ENCODE measurements at regions not wholly inside any gene's neighbourhood (a gene's known extent, or its start where the extent isn't known, plus 50 kb on each side); places are given as distances from the start of the nearest gene placed in this dataset.

DNA sequence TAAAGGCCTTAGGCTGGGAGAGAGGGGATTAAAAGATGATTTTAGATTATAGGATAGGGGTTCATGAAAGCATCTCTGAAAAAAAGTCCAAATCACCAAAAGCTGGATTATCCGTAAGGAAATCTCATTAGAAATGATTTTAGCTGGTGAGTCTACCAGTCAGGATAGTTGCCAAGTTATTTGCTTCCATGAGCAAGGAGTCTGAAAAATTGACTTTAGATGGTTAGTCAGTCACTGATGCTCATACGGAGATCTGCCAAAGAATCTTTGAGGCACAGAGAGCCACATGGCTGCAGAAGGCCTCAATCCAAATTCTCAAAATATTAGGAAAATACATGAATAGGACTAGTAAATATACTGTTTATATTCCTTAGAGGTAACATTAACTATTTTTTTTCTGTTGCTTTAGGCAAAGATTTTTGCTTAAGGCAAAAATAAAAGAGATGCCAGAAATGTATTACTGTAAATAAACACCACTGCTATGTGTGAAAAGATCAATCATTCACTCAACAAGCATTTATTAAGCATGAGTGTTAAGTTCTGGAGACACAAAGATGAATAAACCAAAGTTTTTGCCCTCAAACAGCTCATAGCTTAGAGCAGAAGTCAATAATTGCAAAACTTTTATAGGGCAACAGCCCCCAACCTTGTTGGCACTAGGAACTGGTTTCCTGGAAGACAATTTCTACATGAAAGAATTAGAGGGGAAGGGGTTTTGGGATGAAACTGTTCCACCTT, 105.2 kb downstream of the BBS10 start:
- TF ChIP-seq POLR2A (IDR thresholded peaks at IDR 0.05) (no peak), EP300 (IDR thresholded peaks at IDR 0.05) (no peak), POLR2AphosphoS5 (IDR thresholded peaks at IDR 0.05) (no peak)
- TF ChIP-seq, protein P1, sequence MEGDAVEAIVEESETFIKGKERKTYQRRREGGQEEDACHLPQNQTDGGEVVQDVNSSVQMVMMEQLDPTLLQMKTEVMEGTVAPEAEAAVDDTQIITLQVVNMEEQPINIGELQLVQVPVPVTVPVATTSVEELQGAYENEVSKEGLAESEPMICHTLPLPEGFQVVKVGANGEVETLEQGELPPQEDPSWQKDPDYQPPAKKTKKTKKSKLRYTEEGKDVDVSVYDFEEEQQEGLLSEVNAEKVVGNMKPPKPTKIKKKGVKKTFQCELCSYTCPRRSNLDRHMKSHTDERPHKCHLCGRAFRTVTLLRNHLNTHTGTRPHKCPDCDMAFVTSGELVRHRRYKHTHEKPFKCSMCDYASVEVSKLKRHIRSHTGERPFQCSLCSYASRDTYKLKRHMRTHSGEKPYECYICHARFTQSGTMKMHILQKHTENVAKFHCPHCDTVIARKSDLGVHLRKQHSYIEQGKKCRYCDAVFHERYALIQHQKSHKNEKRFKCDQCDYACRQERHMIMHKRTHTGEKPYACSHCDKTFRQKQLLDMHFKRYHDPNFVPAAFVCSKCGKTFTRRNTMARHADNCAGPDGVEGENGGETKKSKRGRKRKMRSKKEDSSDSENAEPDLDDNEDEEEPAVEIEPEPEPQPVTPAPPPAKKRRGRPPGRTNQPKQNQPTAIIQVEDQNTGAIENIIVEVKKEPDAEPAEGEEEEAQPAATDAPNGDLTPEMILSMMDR (IDR thresholded peaks at IDR 0.05) = no peak
- H3K4me3 ChIP-seq = no peak overlapping the region
- H3K27me3 ChIP-seq = no peaks in the 10 kb centered on the region
- no peaks in the 10 kb centered on the region for H3K9me3 ChIP-seq
- WGBS, 2 donors = 86 to 89% methylated on average over 2 of the region's 2 CpGs
- H3K36me3 ChIP-seq = no peaks in the 10 kb centered on the region
- DNase-seq (no peak), ATAC-seq (ENCODE audit: low FRiP score in 2 of 2) (no peak)
- H3K4me1 ChIP-seq = no peaks in the 10 kb centered on the region
- no peak overlapping the region for H3K27ac ChIP-seq

DNA sequence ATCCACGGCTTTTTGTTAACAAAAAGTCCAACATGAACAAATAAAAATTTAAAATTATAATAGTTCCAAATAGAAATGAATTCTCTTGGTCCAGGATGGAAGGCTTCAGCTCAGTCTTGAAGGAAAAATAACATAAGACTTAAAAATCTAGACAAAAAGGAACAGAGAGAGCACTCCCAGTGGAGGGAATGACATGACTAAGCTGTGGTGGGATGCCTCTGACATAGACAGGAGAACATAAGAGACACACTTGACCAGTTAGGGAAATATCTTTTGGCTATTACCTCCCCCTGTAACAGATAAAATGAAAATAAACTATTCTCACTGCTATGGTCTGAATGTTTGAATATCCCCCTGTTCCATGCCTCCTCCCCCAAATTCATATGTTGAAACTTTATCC, 106.8 kb downstream of the BBS10 start:
- Histone ChIP-seq H3K4me3 (no peak overlapping the region), H3K27ac (no peak overlapping the region), H3K9me3 (no peaks in the 10 kb centered on the region), H3K4me1 (no peaks in the 10 kb centered on the region), H3K36me3 (no peaks in the 10 kb centered on the region), H3K27me3 (no peaks in the 10 kb centered on the region)
- no peak for TF ChIP-seq EP300 (IDR thresholded peaks at IDR 0.05)
- TF ChIP-seq POLR2AphosphoS5 (IDR thresholded peaks at IDR 0.05) = no peak
- ATAC-seq (ENCODE audit: low FRiP score in 2 of 2) (no peak), DNase-seq (no peak)
- 88 to 93% methylated on average over 1 of the region's 1 CpG for WGBS, 2 donors

DNA sequence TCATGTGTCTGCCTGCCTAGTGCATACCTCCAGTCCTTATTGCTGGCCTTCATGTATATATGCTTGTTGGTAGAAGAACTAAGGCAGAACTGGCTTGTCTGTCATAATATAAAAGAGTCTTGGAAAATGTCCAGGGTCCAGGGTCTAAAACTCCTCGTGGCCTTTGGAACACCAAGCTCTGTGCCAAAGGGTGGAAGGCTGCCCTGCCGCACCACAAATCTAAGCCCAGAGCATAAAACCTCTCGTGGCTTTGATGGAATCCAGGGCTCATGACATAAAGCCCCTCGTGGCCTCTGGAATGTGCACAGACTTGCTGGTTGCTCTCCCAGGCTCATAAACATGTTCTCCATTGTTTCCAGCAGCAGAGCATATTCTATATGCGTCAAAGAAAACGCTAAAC, 107.9 kb downstream of the BBS10 start:
- Histone ChIP-seq H3K27ac (no peak overlapping the region), H3K4me1 (no peaks in the 10 kb centered on the region), H3K27me3 (no peaks in the 10 kb centered on the region), H3K4me3 (no peak overlapping the region), H3K9me3 (no peaks in the 10 kb centered on the region), H3K36me3 (no peaks in the 10 kb centered on the region)
- TF ChIP-seq POLR2AphosphoS5 (IDR thresholded peaks at IDR 0.05) = no peak
- no peak for TF ChIP-seq POLR2A (IDR thresholded peaks at IDR 0.05)
- TF ChIP-seq, protein P1 (IDR thresholded peaks at IDR 0.05) = no peak
- TF ChIP-seq EP300 (IDR thresholded peaks at IDR 0.05) = no peak
- ATAC-seq (ENCODE audit: low FRiP score in 2 of 2) (no peak), DNase-seq (no peak)
- WGBS, 2 donors = 83 to 87% methylated on average over 5 to 6 of the region's 6 CpGs

DNA sequence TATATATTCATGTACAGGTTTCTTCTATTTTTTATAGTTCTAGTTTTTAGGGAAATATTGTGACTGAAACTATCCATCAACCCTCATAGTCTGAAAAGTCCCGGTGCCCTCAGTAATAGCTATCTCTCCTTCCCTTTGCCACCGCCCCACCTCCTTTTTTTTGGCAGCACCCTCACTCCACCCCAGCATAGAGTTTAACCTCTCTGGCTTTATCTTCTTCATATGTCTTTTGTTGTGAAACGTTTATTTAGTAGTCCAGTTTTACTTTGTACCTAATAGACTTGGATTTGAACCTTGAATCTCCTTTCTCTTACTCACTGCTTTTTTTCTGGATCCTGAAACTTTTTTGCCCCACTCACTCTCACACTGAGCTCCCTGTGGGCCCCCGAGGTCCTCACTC, 109.5 kb downstream of the BBS10 start:
- TF ChIP-seq, protein P1 (IDR thresholded peaks at IDR 0.05) = no peak
- no peak for TF ChIP-seq POLR2A (IDR thresholded peaks at IDR 0.05)
- Histone ChIP-seq H3K4me3 (no peak overlapping the region), H3K4me1 (no peaks in the 10 kb centered on the region), H3K27ac (no peak overlapping the region), H3K36me3 (no peaks in the 10 kb centered on the region), H3K27me3 (no peaks in the 10 kb centered on the region), H3K9me3 (no peaks in the 10 kb centered on the region)
- ATAC-seq (ENCODE audit: low FRiP score in 2 of 2) (no peak), DNase-seq (no peak)
- WGBS, 2 donors = 82 to 88% methylated on average over 4 of the region's 4 CpGs

DNA sequence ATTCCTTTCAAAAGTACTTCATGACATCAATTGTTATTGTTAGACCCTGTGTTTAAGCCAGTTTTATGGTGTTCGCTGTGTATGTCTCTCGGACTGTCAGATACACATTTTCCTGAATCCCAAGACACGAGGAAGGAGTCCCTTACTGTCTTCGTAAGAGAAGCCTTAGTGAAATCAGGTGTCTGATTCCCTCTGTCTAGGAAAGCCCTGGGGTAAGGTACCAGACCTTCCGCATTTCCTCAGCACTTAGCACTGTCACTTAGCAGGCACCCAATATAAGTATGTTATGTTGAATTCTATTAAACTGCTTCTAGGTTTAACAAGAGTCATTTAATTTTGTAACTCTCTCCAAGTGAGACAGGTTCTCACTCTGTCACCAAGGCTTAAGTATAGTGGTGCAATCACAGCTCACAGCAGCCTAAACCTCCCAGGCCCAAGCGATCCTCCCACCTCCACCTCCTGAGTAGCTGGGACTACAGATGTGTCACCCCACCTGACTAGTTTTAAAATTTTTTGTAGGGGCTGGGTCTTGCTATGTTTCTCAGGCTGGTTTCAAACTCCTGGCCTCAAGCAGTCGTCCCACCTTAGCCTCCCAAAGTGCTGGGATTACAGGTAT, 111.0 kb downstream of the BBS10 start:
- H3K4me1 ChIP-seq = no peaks in the 10 kb centered on the region
- H3K4me3 ChIP-seq = no peak overlapping the region
- TF ChIP-seq POLR2AphosphoS5 (IDR thresholded peaks at IDR 0.05) (no peak), POLR2A (IDR thresholded peaks at IDR 0.05) (no peak), EP300 (IDR thresholded peaks at IDR 0.05) (no peak)
- TF ChIP-seq, protein P1 (IDR thresholded peaks at IDR 0.05) = no peak
- no peaks in the 10 kb centered on the region for H3K9me3 ChIP-seq
- no peaks in the 10 kb centered on the region for H3K27me3 ChIP-seq
- no peaks in the 10 kb centered on the region for H3K36me3 ChIP-seq
- 89 to 91% methylated on average over 7 of the region's 7 CpGs for WGBS, 2 donors
- ATAC-seq (ENCODE audit: low FRiP score in 2 of 2) (no peak), DNase-seq (no peak)
- H3K27ac ChIP-seq = no peak overlapping the region

Data from upper lobe of left lung (tissue), 6 donors.